Ammon's horn (tissue), 1 donor: ENCODE measurements at regions not wholly inside any gene's neighbourhood (a gene's known extent, or its start where the extent isn't known, plus 50 kb on each side); places are given as distances from the start of the nearest gene placed in this dataset.

Source experiments
- DNase-seq: peaks from one replicate; pipeline ENCODE4 v3.0.0-alpha.2; 2016; ENCODE audit warnings: low spot score

- DNase-seq: no peak
These were observed 201.2 kb downstream of the CMPK2 start for GRCh38 chr2:6664332-6665061.

- DNase-seq: no peak
These were observed 200.3 kb downstream of the CMPK2 start for GRCh38 chr2:6665093-6666045.

GRCh38 chr2:6667326-6667725 is 198.4 kb downstream of the CMPK2 start:
- no peak for DNase-seq

- no peak for DNase-seq
These were observed 193.8 kb downstream of the CMPK2 start for GRCh38 chr2:6671913-6672312.

- DNase-seq: no peak
These were observed 191.3 kb downstream of the CMPK2 start for GRCh38 chr2:6674381-6674780.

GRCh38 chr2:6675791-6676190 is 189.9 kb downstream of the CMPK2 start:
- no peak for DNase-seq

GRCh38 chr2:6676241-6676640 is 189.5 kb downstream of the CMPK2 start:
- DNase-seq: no peak

- DNase-seq: no peak
These were observed 188.9 kb downstream of the CMPK2 start for GRCh38 chr2:6676776-6677175.

GRCh38 chr2:6679471-6679870 is 186.2 kb downstream of the CMPK2 start:
- DNase-seq: no peak

- no peak for DNase-seq
These were observed 182.2 kb downstream of the CMPK2 start for GRCh38 chr2:6683516-6683915.

GRCh38 chr2:6685447-6685846 is 180.3 kb downstream of the CMPK2 start:
- no peak for DNase-seq

GRCh38 chr2:6692056-6692455 is 173.7 kb downstream of the CMPK2 start:
- DNase-seq: no peak

GRCh38 chr2:6692819-6693218 is 172.9 kb downstream of the CMPK2 start:
- no peak for DNase-seq

GRCh38 chr2:6694555-6694954 is 171.2 kb downstream of the CMPK2 start:
- DNase-seq: no peak

GRCh38 chr2:6700335-6700734 is 165.4 kb downstream of the CMPK2 start:
- no peak for DNase-seq

- DNase-seq: no peak
These were observed 161.6 kb downstream of the CMPK2 start for GRCh38 chr2:6704077-6704476.

GRCh38 chr2:6721395-6721794 is 144.3 kb downstream of the CMPK2 start:
- no peak for DNase-seq

GRCh38 chr2:6722574-6722973 is 143.1 kb downstream of the CMPK2 start:
- no peak for DNase-seq

GRCh38 chr2:6723865-6724604 is 141.7 kb downstream of the CMPK2 start:
- DNase-seq: no peak

GRCh38 chr2:6724605-6725140 is 141.0 kb downstream of the CMPK2 start:
- DNase-seq: no peak

- no peak for DNase-seq
These were observed 137.6 kb downstream of the CMPK2 start for GRCh38 chr2:6728156-6728555.

GRCh38 chr2:6730003-6730402 is 135.7 kb downstream of the CMPK2 start:
- no peak for DNase-seq
